GM21717 (cell line): ENCODE measurements at regions not wholly inside any gene's neighbourhood (a gene's known extent, or its start where the extent isn't known, plus 50 kb on each side); places are given as distances from the start of the nearest gene placed in this dataset.

Source experiments
- ATAC-seq: cut with Tn5 transposase; IDR thresholded peaks from one replicate; pipeline ENCODE4 v1.9.1; 2021; ENCODE audit warnings: mild to moderate bottlenecking, moderate library complexity; ENCODE audit not compliant: unreplicated experiment

DNA sequence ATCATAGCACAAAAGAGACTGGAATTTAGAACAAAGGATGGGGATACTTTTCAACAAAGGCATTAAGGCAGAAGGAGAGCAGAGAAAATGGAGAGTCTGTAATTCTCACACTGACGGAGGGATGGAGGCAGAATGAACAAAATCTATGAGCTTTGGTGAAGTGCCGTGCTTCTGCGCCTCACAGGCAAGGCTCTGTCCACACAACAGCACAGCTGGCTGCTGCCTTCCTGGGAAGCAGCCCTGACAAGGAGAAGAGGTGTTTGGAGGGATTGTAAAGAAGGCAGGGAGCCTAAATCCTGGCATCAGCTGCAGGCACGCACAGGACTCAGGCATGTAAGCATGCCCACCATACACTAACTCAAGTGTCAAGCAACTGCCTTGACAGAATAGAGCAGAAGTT, 485.2 kb upstream of the KIF2A start:
- ATAC-seq, result no peak

DNA sequence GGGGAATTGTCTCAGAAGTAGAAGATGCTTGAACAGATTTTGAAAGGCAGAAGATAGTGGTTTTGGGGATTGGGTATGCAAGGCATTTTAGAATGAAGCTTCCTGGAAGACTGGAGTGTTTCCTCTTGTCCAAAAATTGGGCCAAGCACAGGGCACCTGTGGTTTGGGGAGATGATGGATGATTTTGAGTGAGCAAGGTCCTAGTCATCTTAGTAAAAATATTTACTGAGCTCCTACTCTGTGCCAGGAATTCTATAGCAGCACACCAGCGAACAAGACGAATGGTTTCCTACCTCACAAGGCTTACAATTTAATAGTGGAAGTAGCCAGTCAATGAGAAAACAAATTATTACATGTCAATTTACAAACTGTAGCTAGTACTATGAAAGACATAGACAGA, 484.4 kb upstream of the KIF2A start:
- ATAC-seq, result no peak

DNA sequence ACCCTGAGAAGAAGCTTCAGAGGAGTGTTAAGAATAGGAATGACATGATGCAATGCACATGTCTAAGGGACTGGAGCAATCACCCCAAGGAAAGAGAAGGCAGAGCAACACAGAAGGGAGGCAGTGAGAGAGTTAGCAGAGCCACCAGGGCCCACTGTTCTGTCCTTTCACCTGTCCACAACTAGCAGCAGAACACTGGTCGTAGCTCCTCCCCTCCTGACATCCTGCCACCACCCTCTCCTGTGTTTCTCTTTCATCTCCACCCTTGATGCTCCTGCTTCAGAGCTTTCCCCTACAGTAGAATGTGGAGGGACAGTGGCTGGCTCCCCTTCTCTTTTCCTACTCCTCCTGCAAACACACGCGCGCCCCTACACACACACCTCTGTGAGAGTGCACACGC, 483.4 kb upstream of the KIF2A start:
- ATAC-seq, result no peak

DNA sequence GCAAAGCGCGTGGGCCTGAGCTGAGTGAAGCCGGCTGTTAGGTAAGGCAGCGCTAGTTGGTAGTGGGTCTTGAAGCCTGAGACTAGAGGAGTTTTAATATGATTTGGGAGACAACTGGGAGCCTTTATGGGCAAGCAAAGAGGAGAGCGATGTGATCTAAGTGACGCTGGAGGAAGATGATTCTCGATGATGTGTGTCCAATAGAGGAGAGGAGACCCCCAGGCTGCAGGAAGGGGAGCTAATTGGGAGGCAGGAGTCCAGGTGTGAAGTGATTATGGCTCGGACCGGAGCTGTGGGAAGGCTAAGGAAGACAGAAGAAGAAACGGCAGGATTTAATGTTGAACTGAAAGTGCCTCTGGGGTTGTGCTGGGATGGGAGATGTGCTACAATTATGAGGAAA, 482.9 kb upstream of the KIF2A start:
- no peak for ATAC-seq

DNA sequence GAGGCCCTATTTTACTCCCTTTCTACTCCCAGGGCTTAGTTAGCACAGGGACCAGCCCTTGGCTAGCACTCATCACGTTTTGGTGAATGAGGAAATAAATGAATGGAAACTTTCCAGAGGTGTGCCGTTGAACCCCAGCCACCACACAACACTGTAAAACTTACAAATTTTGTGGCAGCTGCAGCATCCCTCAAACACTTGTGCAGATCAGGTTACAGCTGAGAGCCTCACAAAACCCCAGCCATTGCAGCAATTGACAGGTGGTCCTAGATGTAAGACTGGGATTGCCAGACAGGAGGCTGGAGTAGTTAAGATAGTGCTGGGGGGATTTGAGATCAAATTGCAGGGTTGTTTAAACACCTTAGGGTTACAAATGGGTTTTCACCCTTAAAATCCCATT, 482.2 kb upstream of the KIF2A start:
- no peak for ATAC-seq

DNA sequence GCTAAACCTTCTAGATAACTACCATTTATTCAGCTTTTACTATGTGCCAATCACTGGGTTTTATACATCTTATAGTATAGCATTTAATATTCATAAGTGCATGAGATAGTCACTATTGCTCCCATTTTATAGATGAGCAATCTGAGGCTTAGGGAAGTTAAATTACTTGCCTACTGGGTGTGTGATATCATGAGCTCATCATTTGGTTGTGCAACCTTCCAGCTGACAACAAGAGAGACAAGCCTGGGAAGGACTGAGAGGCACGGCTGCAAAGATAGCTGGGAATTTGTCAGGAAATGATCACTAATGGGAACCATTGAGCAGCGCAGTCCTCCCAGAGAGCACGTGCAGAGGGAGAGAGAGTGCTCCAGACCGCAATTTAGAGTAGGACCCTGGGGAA, 481.6 kb upstream of the KIF2A start:
- ATAC-seq, result no peak

DNA sequence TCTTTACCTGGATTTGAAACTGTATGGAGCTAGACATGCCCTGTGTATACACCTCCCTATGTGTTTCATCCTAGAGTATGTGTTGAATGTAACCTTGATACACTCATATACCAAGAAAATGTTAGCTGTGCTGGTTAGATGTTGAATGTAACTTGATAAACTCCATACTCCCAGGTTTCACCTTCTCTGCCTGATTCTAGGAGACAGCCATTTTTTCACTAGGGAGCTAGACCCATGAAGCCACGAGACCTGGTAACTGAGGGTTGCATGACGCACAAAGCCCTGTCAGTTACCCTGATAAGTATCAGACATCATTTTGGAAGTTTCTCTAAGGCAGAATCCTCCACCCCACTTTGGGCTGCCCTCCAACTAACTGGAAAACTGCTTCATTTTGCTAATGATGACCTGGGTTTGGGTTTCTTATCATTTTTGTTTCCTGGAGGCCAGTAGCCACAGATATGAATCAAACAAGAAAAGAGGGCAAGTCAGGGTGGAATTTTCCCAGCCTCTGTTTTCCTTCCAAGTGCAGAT, 478.5 kb upstream of the KIF2A start:
- ATAC-seq, result no peak

DNA sequence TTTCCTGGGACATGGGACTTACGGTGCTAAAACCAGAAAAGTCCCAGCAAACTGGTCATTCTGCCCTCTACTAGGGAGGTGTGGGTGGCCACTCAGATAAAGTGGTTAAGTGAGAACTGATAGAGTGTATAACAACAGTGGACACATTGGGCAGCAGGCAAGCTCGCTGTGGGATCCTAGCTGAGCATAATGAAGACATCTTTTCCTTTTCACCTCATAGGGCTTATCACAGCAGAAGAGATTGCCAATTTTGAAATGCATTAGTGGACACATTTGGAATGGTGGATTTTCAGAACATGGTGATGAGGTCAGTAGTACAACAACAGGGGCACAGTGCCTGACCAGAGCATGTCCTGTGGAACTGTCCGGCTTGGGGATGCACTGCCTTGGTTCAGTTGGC, 477.1 kb upstream of the KIF2A start:
- no peak for ATAC-seq

DNA sequence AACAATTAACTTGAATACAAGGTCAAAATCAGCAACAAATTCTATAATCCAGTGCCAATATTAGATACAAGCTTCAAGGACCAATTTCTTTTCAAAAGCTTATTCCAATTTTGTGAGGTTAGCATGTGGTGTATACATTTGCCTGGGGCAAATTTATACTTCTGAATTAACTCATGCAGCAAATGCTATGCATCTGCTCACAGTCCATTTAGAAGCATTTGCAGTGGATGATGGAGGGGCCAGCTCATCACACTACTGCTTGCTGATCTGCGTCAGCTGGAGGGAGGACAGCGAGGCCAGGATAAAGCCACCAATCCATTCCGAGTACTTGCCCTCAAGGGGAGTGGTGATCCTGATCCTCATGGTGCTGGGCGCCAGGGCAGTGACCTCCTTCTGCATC, 474.3 kb upstream of the KIF2A start:
- ATAC-seq, result no peak

DNA sequence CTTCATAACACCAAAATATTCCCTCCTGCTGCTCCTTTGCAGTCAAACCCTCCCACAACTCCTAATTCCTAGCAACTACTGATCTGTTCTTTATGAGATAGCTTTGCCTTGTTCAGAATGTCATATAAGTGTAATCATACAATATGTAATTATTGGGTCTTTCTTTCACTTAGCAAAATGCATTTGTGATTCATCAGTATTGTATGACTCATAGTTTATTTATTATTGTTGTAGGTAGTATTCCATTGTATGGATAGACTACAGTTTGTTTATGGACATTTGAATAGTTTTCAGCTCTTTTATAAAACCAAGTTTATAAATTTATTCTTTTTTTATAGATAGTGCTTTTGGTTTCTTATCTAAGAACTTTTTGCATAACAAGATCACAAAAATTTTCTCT, 468.2 kb upstream of the KIF2A start:
- ATAC-seq, result no peak

DNA sequence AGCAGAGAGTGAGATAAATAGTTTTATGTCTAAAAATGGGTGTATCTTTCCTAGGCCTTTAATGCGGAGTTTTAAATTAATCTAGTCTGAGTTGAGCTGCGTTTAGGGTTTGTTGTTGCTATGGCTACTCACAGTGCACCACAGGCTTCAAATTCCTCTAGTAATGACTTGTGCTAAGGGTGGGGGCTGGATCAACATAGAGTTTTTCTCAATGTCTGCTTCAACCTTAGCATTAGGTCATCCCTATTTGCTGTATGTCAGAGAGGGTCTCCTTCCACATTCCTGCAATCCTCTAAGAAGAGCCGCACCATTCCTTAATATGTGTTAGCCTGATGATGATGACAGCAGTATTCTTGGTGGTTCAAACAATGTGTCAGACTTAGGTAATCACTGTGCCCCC, 465.6 kb upstream of the KIF2A start:
- no peak for ATAC-seq

DNA sequence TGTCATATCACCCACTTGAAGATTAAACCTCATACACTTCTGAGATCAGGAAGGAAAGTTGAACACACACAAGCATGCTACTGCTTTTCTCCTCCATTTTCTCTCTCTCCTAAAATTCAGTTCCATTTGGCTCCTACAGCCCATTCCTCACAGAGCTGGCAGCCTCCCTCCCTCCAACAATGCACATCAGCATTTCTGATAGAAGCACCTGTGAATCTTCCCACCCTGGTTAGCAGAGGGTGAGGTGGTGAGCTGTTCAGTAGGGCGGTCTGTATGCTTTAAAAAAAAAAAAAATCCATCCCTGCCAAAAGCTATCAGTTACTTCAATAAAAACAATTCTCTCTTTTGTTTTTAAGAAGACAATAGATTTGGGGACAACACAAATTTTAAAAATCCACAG, 463.2 kb upstream of the KIF2A start:
- ATAC-seq, result no peak

DNA sequence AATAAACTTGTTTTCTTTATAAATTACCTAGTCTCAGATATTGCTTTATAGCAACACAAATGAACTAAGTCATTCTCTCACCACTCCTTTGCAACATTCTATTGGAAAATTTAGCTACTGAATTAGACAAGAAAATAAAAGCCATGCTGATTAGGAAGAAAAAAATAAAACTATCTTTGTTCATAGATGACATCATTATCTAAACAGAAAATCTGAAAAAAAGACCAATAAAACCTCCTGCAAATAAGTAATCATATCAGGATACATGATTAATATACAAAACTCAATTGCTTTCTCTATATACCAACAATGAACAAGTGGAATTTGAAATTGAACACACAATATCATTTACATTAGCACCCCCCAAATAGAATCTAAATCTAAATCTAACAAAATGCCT, 455.3 kb upstream of the KIF2A start:
- no peak for ATAC-seq

DNA sequence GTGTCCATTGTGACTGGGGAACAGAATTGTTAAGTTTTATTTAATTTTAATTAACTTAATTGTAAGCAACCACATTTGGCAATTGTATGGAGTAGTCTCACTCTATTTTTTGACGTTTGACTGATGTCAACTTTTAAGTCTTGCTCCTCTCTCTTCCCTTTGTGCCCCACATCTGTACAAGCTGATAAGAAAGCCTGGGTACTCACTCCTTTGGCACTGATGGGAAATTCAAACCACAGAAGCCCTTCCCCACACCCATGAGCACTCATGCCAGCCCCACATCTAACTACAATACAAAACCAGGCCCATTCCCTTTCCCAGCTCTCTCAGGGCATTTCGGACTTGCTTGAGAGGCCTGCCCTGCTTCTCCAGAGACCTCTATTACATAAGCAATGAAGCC, 451.5 kb upstream of the KIF2A start:
- ATAC-seq, result no peak

DNA sequence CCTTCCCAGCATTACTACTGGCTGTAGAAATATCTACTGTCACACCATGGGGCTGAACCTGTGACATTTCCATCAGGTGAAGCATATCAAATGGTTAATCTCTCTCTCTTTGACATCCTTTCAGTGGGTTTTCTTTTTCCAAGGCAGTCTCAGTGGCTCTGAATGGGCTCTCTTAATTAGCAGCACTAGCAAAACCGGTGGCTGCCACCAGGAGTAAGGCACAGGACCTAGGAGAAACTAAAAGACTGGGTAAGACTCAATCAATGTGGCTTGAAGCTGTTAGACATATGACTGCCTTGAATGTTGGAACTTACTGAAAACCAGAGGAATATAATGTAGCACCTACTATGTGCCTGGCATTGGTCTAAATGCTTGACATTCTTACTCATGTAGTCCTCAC, 445.0 kb upstream of the KIF2A start:
- ATAC-seq, result no peak

DNA sequence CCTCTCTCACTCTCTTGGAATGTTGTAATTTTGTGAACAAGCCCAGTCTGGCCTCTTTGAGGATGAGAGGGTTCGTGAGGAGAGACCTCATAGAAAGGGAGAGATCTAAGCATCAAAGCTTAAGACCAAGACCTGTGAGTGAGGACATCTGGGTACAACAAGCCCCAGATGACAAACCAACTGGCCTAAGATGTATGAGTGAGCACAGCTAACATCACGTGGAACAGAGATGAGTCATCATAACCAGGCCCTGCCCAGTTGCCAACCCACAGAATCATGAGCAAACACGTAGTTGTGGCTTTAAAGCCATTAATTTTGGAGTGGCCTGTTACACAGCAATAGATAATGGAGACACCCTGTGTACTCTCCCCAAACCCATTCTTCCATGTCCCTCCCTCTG, 439.1 kb upstream of the KIF2A start:
- peak; percentile 63 for ATAC-seq

DNA sequence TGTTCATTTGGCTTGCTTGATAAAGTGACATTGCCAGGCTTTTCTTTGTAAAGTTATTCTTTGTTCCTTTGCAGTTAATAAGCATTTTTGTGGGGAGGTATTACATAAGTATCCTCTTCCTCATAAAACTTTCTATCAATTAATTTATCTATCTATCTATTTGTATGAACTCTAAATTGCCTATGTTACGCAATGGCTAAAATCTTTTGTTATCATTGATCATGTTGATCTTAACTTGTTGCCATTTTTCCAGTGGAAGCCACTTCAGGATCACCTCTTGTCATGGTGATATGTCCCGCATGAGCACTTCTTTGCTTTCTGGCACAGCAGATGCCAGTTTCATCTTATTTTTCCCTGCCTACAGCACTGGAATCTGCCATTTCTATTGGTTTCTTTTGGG, 436.7 kb upstream of the KIF2A start:
- ATAC-seq, result no peak

DNA sequence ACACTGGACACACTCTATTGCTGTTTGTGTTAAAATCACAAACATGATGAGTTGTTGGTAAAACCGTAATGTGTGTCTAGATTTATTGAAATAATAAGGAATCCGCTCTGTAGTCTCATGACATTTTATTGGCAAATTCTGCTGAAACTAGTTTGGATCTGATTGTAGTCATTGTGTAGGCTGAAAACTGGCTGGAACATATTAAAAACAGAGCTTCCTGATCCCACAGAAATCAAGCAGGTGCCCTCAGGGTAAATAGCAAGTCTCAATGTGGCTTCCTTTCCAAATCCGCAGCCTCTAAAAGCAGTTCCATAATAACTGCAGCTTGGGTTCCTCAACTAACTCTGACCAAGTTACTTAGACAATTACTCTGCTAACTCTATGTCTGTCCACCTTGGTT, 427.5 kb upstream of the KIF2A start:
- ATAC-seq, result no peak

DNA sequence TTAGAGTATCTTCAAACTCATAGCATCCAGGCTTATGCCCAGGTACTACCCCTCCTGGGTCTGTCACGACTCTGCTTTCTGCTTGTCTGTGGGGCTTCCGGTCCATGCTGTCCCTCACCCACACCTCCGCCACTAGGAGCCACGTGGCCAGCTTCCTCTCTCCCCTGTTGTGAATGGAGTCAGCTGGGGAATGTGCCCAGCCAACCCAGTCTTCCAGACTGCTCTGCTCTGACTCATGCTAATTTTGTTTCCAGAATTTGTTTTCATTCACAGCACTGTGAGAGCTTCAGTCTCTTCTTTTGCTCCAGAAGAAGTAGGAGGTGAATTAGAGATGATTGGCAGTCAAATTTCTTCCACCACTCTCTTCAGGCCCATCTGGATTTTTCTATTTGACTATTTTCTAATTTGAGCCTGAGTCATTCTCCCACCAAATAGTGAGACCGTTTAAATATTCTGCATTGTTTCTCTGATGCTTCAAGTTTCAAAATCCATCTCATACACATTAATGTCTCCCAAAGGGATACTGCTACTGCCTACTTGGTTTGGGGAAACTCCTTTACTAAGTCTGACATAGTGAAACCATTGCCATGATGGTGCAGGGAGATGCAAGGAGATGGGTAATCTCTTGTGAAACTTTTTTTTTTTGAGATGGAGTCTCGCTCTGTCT, 424.1 kb upstream of the KIF2A start:
- no peak for ATAC-seq

DNA sequence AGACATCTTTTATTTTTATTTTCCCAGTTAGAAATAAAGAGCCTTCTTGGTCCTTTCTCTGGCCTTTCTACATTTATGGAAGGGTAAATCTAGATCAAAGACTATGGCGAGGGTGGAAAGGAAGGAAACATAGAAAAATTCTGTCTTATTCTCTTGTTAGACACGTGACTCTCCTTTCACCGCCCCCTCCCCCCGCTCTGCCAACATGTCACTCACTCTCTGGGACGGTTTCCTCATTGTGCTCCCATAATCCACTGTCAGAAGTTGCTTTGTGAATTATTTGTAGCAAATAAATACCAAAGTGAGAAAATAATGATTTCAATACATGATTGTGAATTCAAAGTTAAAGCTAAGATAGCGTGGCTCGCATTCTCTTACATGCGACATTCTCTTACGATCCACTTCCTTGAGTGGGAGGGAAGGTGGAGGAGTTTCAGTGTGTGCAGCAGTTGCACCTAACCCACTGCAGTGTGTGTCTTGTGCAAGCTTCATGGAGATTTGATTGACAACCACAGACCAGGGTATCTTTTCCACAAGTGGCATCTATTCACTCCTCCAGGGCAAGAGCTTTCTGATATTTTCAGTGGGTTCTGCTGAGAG, 423.0 kb upstream of the KIF2A start:
- no peak for ATAC-seq

DNA sequence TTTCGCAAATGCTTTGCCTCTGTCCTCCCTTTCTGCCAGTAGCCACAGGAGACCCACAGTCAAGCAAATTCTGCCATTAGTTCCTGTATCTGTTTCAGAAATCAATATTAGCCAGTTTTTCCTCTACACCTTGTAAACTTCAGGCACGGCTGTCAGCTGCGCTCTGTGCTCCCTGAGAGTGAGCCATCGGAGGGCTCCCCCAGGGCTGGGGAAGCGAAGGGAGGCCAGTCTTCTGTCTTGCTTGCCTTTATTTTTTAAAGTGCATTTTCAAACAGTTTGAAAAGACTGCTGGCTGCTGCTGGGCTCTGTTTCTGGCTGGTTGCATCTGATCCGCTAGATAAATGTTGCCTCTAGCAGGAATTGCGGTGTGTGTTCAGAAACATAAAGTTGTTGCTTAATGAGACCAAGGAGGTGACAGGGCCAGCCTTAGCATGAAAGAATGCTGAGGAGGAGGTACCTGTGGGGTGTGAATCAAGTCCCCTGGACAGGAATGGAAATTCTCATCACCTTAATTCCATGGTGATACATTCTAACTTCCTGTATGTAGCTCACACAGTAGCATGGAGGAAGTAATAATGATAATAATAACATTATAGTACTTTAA, 421.7 kb upstream of the KIF2A start:
- no peak for ATAC-seq

DNA sequence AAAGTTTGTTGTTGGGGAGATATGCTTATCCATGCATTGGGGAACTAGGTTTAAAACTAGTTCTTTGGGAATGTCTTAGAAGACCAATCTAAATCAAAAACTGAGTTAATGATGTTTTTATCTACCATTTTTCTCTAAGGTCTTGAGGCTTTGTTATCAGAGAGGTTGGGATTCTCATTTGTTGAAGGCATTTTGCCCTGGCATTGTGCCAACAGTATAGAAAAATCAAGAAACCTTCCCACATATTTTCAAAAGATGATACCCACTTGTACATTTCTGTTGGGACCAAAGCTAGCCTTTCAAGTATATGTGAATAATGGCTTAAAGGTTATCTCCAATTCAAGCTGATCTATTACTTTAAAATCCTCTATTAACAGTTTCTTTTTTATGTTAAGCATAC, 419.8 kb upstream of the KIF2A start:
- ATAC-seq, result no peak

DNA sequence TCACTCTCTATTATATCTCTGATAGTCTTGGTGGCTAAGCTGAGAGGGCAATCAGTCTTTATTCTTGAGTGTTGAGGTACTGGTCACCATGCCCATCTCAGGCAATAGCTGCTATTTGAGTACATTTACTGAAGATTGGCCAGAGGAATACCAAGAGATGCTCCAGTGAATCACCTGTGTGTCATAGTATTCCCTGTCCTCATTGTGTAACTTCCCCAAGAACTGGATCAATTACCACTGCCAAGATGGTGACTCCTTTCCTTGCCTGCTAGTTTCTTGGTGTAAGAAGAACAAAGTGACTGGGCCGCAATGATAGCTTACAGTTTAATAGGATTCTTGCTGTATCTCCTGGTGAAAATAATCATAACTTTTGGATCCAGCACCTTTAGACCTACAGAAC, 418.7 kb upstream of the KIF2A start:
- ATAC-seq, result no peak
